ENCODE measurements at regions not wholly inside any gene's neighbourhood (a gene's known extent, or its start where the extent isn't known, plus 50 kb on each side); places are given as distances from the start of the nearest gene placed in this dataset.
A peak's percentile ranks its signal among the peaks of the same experiment; 100 is the strongest.

- POLR2A ChIA-PET, result no interaction called here
- Histone ChIP-seq H3K27ac (ENCODE audit: extremely low read depth, low read depth, low read length) (no peak overlapping the region), H3K4me3 (ENCODE audit: low read depth, low read length) (no peak overlapping the region), H3K9me3 (ENCODE audit: control insufficient read depth, insufficient read depth, low read depth, low read length) (no peaks in the 10 kb centered on the region), H3K4me1 (ENCODE audit: control insufficient read depth, insufficient read depth, low read length) (no peaks in the 10 kb centered on the region), H3K36me3 (ENCODE audit: control insufficient read depth in 2 of 2, insufficient read depth in 1 of 2, low read length in 2 of 2) (no peaks in the 10 kb centered on the region)
- TF ChIP-seq ZNF654 (tag by site-specific recombination; IDR thresholded peaks at IDR 0.05; ENCODE audit: low read depth), result no peak
- TF ChIP-seq ZNF510 (tag by site-specific recombination; IDR thresholded peaks at IDR 0.05; ENCODE audit: insufficient replicate concordance), result no peak
- no peak for TF ChIP-seq YY2 (tag by site-specific recombination; IDR thresholded peaks at IDR 0.05)
- TF ChIP-seq ZNF423 (tag by site-specific recombination; IDR thresholded peaks at IDR 0.05), result no peak
- TF ChIP-seq ZNF596 (tag by site-specific recombination; IDR thresholded peaks at IDR 0.05), result no peak
- TF ChIP-seq ZNF658 (tag by site-specific recombination; IDR thresholded peaks at IDR 0.05), result no peak
- TF ChIP-seq, protein P1, sequence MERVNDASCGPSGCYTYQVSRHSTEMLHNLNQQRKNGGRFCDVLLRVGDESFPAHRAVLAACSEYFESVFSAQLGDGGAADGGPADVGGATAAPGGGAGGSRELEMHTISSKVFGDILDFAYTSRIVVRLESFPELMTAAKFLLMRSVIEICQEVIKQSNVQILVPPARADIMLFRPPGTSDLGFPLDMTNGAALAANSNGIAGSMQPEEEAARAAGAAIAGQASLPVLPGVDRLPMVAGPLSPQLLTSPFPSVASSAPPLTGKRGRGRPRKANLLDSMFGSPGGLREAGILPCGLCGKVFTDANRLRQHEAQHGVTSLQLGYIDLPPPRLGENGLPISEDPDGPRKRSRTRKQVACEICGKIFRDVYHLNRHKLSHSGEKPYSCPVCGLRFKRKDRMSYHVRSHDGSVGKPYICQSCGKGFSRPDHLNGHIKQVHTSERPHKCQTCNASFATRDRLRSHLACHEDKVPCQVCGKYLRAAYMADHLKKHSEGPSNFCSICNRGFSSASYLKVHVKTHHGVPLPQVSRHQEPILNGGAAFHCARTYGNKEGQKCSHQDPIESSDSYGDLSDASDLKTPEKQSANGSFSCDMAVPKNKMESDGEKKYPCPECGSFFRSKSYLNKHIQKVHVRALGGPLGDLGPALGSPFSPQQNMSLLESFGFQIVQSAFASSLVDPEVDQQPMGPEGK (tag by site-specific recombination; IDR thresholded peaks at IDR 0.05), result no peak
- TF ChIP-seq ZBTB17 (tag by site-specific recombination; IDR thresholded peaks at IDR 0.05), result no peak
- TF ChIP-seq KLF1 (tag by site-specific recombination; IDR thresholded peaks at IDR 0.05), result no peak
- no peak for TF ChIP-seq OVOL3 (tag by site-specific recombination; IDR thresholded peaks at IDR 0.05)
- TF ChIP-seq HOXA7 (CRISPR knock-in tag; IDR thresholded peaks at IDR 0.05; ENCODE audit: borderline replicate concordance), result no peak
- no peak for TF ChIP-seq SP2 (tag by site-specific recombination; IDR thresholded peaks at IDR 0.05)
- TF ChIP-seq ZBTB21 (tag by site-specific recombination; IDR thresholded peaks at IDR 0.05), result no peak
- CTCF ChIA-PET, result no interaction called here
Observed at GRCh38 chr6:210104-210456, 82.2 kb upstream of the DUSP22 start.

DNA sequence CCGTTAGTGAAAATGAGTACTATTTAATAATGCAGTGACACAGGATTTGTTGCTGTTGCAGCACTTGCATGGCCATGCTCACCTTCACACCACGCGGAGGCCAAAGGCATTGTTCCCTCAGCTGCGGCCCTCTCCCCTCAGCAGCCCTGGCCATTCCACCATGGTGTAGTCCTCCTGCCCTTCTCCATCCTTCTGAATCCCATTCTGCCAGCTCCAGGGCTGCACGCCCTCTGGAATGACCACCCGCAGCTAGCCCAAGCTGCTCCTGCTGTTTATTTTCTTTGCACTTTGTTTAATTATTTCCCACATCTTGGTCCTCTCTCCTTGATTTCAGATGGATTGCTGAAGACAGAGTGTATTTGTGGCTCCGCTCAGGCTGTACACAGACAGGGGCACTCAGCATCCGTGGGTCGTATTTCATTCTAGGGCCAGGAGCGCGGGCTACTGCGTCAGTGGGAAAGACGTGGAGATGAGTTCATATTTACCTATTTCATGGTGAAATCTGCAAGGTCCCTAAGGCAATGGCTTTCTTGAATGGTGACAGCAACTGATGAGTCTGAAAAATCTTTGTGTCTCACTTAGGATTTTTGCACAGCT, 81.4 kb upstream of the DUSP22 start:
- POLR2A ChIA-PET, result no interaction called here
- no peaks in the 10 kb centered on the region for H3K4me1 ChIP-seq (ENCODE audit: control insufficient read depth, insufficient read depth, low read length)
- H3K9me3 ChIP-seq (ENCODE audit: control insufficient read depth, insufficient read depth, low read depth, low read length), result no peaks in the 10 kb centered on the region
- no peak overlapping the region for H3K4me3 ChIP-seq (ENCODE audit: low read depth, low read length)
- CTCF ChIA-PET, result interaction anchor here (0.6 to 1.7 kb wide), 2 partner anchors 22 to 30 kb away, joined by 3 to 4 read pairs; no protein-coding TSS in a partner anchor
- no peak overlapping the region for H3K27ac ChIP-seq (ENCODE audit: extremely low read depth, low read depth, low read length)
- TF ChIP-seq ZNF341 (tag by site-specific recombination; IDR thresholded peaks at IDR 0.05; ENCODE audit: low read depth) (peak; percentile 92), ATF2 (tag by site-specific recombination; IDR thresholded peaks at IDR 0.05; ENCODE audit: low read depth) (no peak), ZNF792 (tag by site-specific recombination; IDR thresholded peaks at IDR 0.05) (no peak), OSR2 (tag by site-specific recombination; IDR thresholded peaks at IDR 0.05) (0 out of 2 replicates have a peak, but pooled peaks have one; percentile 13), ZNF10 (tag by site-specific recombination; IDR thresholded peaks at IDR 0.05) (0 out of 2 replicates have a peak, but pooled peaks have one; percentile 31), ZIC2 (tag by site-specific recombination; IDR thresholded peaks at IDR 0.05) (peak; percentile 83)
- TF ChIP-seq, protein P2, sequence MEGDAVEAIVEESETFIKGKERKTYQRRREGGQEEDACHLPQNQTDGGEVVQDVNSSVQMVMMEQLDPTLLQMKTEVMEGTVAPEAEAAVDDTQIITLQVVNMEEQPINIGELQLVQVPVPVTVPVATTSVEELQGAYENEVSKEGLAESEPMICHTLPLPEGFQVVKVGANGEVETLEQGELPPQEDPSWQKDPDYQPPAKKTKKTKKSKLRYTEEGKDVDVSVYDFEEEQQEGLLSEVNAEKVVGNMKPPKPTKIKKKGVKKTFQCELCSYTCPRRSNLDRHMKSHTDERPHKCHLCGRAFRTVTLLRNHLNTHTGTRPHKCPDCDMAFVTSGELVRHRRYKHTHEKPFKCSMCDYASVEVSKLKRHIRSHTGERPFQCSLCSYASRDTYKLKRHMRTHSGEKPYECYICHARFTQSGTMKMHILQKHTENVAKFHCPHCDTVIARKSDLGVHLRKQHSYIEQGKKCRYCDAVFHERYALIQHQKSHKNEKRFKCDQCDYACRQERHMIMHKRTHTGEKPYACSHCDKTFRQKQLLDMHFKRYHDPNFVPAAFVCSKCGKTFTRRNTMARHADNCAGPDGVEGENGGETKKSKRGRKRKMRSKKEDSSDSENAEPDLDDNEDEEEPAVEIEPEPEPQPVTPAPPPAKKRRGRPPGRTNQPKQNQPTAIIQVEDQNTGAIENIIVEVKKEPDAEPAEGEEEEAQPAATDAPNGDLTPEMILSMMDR (tag by site-specific recombination; IDR thresholded peaks at IDR 0.05), result no peak
- H3K36me3 ChIP-seq (ENCODE audit: control insufficient read depth in 2 of 2, insufficient read depth in 1 of 2, low read length in 2 of 2), result no peaks in the 10 kb centered on the region

All from HEK293 (cell line).